ENCODE measurements at regions not wholly inside any gene's neighbourhood (a gene's known extent, or its start where the extent isn't known, plus 50 kb on each side); places are given as distances from the start of the nearest gene placed in this dataset.

- Histone ChIP-seq H3F3A (ENCODE audit: insufficient read depth, low read length, poor library complexity, severe bottlenecking) (no peaks in the 10 kb centered on the region), H2AFZ (ENCODE audit: low read depth, low read length) (no peak overlapping the region), H3K9ac (ENCODE audit: low read length) (no peak overlapping the region), H3K9me3 (ENCODE audit: low read length) (no peaks in the 10 kb centered on the region), H4K20me1 (ENCODE audit: insufficient read depth) (no peaks in the 10 kb centered on the region), H3K9me2 (ENCODE audit: insufficient read depth, low read length) (no peaks in the 10 kb centered on the region), H3K27ac (ENCODE audit: low read length) (no peak overlapping the region), H3K4me3 (ENCODE audit: low read length) (no peak overlapping the region), H3K36me3 (ENCODE audit: insufficient read depth, low read length) (no peaks in the 10 kb centered on the region), H3K79me2 (replicated peaks; ENCODE audit: insufficient read depth, low read length) (no peaks in the 10 kb centered on the region), H3K4me2 (ENCODE audit: low read length) (no peak overlapping the region), H3K27me3 (ENCODE audit: insufficient read depth, low read depth, low read length) (no peaks in the 10 kb centered on the region)
- TF ChIP-seq RAD21 (conservative IDR thresholded peaks at IDR 0.05), result no peak
- no peak for TF ChIP-seq REST (IDR thresholded peaks at IDR 0.05; ENCODE audit: borderline replicate concordance)
- no peak for TF ChIP-seq TAF1 (IDR thresholded peaks at IDR 0.05; ENCODE audit: low read depth)
- TF ChIP-seq CTCF (IDR thresholded peaks at IDR 0.05; ENCODE audit: poor library complexity, severe bottlenecking), result no peak
- no peak for TF ChIP-seq EP300 (conservative IDR thresholded peaks at IDR 0.05; ENCODE audit: poor library complexity, severe bottlenecking)
- TF ChIP-seq POLR2AphosphoS5 (IDR thresholded peaks at IDR 0.05), result no peak
- TF ChIP-seq MXI1 (conservative IDR thresholded peaks at IDR 0.05; ENCODE audit: poor library complexity, severe bottlenecking), result no peak
- no peak for TF ChIP-seq SMC3 (conservative IDR thresholded peaks at IDR 0.05; ENCODE audit: poor library complexity)
- no peak for TF ChIP-seq EZH2 (IDR thresholded peaks at IDR 0.05; ENCODE audit: borderline replicate concordance, insufficient read depth, low read length, poor library complexity, severe bottlenecking)
Observed at GRCh38 chr2:236934166-236934565, 151.5 kb upstream of the COPS8 start.

- Histone ChIP-seq H3K79me2 (replicated peaks; ENCODE audit: insufficient read depth, low read length) (no peaks in the 10 kb centered on the region), H3K9me2 (ENCODE audit: insufficient read depth, low read length) (no peaks in the 10 kb centered on the region), H3K27me3 (ENCODE audit: insufficient read depth, low read depth, low read length) (no peaks in the 10 kb centered on the region), H3K36me3 (ENCODE audit: insufficient read depth, low read length) (no peaks in the 10 kb centered on the region), H4K20me1 (ENCODE audit: insufficient read depth) (no peaks in the 10 kb centered on the region), H3F3A (ENCODE audit: insufficient read depth, low read length, poor library complexity, severe bottlenecking) (no peaks in the 10 kb centered on the region), H3K27ac (ENCODE audit: low read length) (no peak overlapping the region), H3K4me3 (ENCODE audit: low read length) (no peak overlapping the region), H3K9me3 (ENCODE audit: low read length) (no peaks in the 10 kb centered on the region), H3K9ac (ENCODE audit: low read length) (no peak overlapping the region), H2AFZ (ENCODE audit: low read depth, low read length) (no peak overlapping the region), H3K4me2 (ENCODE audit: low read length) (no peak overlapping the region)
- TF ChIP-seq REST (IDR thresholded peaks at IDR 0.05; ENCODE audit: borderline replicate concordance), result no peak
- TF ChIP-seq MXI1 (conservative IDR thresholded peaks at IDR 0.05; ENCODE audit: poor library complexity, severe bottlenecking), result no peak
- TF ChIP-seq TAF1 (IDR thresholded peaks at IDR 0.05; ENCODE audit: low read depth), result no peak
- no peak for TF ChIP-seq POLR2AphosphoS5 (IDR thresholded peaks at IDR 0.05)
- TF ChIP-seq RAD21 (conservative IDR thresholded peaks at IDR 0.05), result no peak
- TF ChIP-seq CTCF (IDR thresholded peaks at IDR 0.05; ENCODE audit: poor library complexity, severe bottlenecking), result no peak
- no peak for TF ChIP-seq EP300 (conservative IDR thresholded peaks at IDR 0.05; ENCODE audit: poor library complexity, severe bottlenecking)
- TF ChIP-seq EZH2 (IDR thresholded peaks at IDR 0.05; ENCODE audit: borderline replicate concordance, insufficient read depth, low read length, poor library complexity, severe bottlenecking), result no peak
- no peak for TF ChIP-seq SMC3 (conservative IDR thresholded peaks at IDR 0.05; ENCODE audit: poor library complexity)
Observed at GRCh38 chr2:236934656-236935055, 151.0 kb upstream of the COPS8 start.

All from neural cell (in vitro differentiated cells).